ENCODE measurements at regions not wholly inside any gene's neighbourhood (a gene's known extent, or its start where the extent isn't known, plus 50 kb on each side); places are given as distances from the start of the nearest gene placed in this dataset.

DNA sequence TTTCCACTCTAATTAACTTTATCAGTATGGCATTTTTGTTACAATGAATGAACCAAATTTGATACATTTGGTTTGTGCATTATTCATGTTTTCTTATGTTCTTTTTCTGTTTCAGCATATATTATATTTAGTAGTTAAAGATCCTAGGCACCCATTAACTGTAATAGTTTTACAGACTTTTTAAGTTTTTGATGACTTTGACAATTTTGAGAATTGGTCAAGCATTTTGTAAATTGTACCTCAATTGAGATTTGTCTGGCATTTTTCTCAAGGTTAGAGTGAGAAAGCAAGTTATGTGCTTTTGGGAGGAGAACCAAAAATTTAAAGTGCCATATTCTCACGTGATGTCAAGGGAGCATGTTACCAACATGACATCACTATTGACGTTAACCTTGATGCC, 1019.2 kb downstream of the CDH11 start:
- no peak overlapping the region for H3K27ac Mint-ChIP-seq
- no peaks in the 10 kb centered on the region for H3K36me3 ChIP-seq (ENCODE audit: insufficient read depth, low read length)
- no peak overlapping the region for H3K4me3 ChIP-seq (ENCODE audit: low read length)
- no peaks in the 10 kb centered on the region for H3K9me3 ChIP-seq (ENCODE audit: low read length)
- no peak overlapping the region for H3K4me3 Mint-ChIP-seq
- no peak overlapping the region for H3K27ac ChIP-seq (ENCODE audit: low read depth, low read length)
- no peak for DNase-seq
- no peaks in the 10 kb centered on the region for H3K4me1 Mint-ChIP-seq
- H3K27me3 ChIP-seq (ENCODE audit: insufficient read depth, low read length, poor library complexity, severe bottlenecking) = no peaks in the 10 kb centered on the region
- H3K9me3 Mint-ChIP-seq = peaks cover 6 to 25% (median 13%) of the 10 kb centered on the region in 5 donors
- CTCF ChIA-PET = no interaction called here
- peaks cover 0 to 1% (median 0%) of the 10 kb centered on the region in 3 donors for H3K36me3 Mint-ChIP-seq
- H3K27me3 Mint-ChIP-seq = no peaks in the 10 kb centered on the region
- POLR2A ChIA-PET = no interaction called here
- no peaks in the 10 kb centered on the region for H3K4me1 ChIP-seq (ENCODE audit: insufficient read depth, low read length)

GRCh38 chr16:64098451-64098850, 1023.4 kb downstream of the CDH11 start:
- ChIA-PET POLR2A (no interaction called here), CTCF (no interaction called here)
- Histone ChIP-seq H3K27ac (ENCODE audit: low read depth, low read length) (no peak overlapping the region), H3K4me3 (ENCODE audit: low read length) (no peak overlapping the region), H3K9me3 (ENCODE audit: low read length) (no peaks in the 10 kb centered on the region), H3K4me1 (ENCODE audit: insufficient read depth, low read length) (no peaks in the 10 kb centered on the region), H3K36me3 (ENCODE audit: insufficient read depth, low read length) (no peaks in the 10 kb centered on the region), H3K27me3 (ENCODE audit: insufficient read depth, low read length, poor library complexity, severe bottlenecking) (no peaks in the 10 kb centered on the region)
- no peaks in the 10 kb centered on the region for H3K4me1 Mint-ChIP-seq
- H3K9me3 Mint-ChIP-seq = peaks cover 15 to 33% (median 21%) of the 10 kb centered on the region in 5 donors
- peaks cover 0 to 1% (median 0%) of the 10 kb centered on the region in 3 donors for H3K36me3 Mint-ChIP-seq
- H3K4me3 Mint-ChIP-seq = no peak overlapping the region
- no peak for DNase-seq
- H3K27ac Mint-ChIP-seq = no peak overlapping the region
- no peaks in the 10 kb centered on the region for H3K27me3 Mint-ChIP-seq

- ChIA-PET POLR2A (no interaction called here), CTCF (no interaction called here)
- no peaks in the 10 kb centered on the region for H3K4me1 ChIP-seq (ENCODE audit: insufficient read depth, low read length)
- no peak overlapping the region for H3K27ac ChIP-seq (ENCODE audit: low read depth, low read length)
- no peaks in the 10 kb centered on the region for H3K27me3 ChIP-seq (ENCODE audit: insufficient read depth, low read length, poor library complexity, severe bottlenecking)
- no peaks in the 10 kb centered on the region for H3K4me1 Mint-ChIP-seq
- no peak overlapping the region for H3K4me3 ChIP-seq (ENCODE audit: low read length)
- H3K4me3 Mint-ChIP-seq = no peak overlapping the region
- DNase-seq = no peak
- no peaks in the 10 kb centered on the region for H3K27me3 Mint-ChIP-seq
- H3K9me3 Mint-ChIP-seq = peaks cover 16 to 36% (median 20%) of the 10 kb centered on the region in 5 donors
- H3K9me3 ChIP-seq (ENCODE audit: low read length) = no peaks in the 10 kb centered on the region
- H3K27ac Mint-ChIP-seq = no peak overlapping the region
- H3K36me3 ChIP-seq (ENCODE audit: insufficient read depth, low read length) = no peaks in the 10 kb centered on the region
- H3K36me3 Mint-ChIP-seq = peaks cover 0 to 1% (median 0%) of the 10 kb centered on the region in 3 donors
Measured at GRCh38 chr16:64096689-64097088, 1025.2 kb downstream of the CDH11 start.

DNA sequence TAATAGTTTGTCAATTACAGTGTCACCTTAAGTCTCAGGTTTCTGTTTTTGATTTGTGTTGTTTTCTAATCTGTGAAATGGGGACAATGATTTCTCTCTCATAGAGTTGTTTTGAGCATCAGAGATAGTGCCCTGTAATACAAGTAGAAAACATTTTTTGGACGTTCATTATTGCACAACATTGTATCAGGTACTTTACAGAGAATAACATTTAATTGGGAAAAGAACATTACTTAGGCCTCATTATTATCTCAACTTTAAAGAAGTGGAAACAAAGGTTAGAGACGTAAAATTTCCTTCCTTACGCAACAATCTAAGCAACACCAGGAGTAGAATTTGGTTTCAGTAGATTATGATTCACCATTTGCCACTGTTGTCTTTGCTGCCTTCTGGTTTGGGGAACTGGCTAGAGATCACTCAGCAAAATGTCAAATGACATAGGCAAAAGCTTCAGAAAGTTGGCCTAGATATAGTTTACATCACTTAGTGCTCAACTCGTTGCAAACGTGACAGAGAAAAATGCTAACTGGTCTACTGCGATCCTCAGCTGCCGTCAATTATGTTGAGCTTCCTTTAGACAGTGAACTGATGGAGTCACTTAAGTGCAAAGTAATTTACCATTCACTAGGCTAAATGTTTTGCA, 1026.8 kb downstream of the CDH11 start:
- no peaks in the 10 kb centered on the region for H3K27me3 Mint-ChIP-seq
- peaks cover 0 to 1% (median 0%) of the 10 kb centered on the region in 3 donors for H3K36me3 Mint-ChIP-seq
- H3K4me1 Mint-ChIP-seq = no peaks in the 10 kb centered on the region
- H3K4me3 ChIP-seq (ENCODE audit: low read length) = no peak overlapping the region
- no peaks in the 10 kb centered on the region for H3K27me3 ChIP-seq (ENCODE audit: insufficient read depth, low read length, poor library complexity, severe bottlenecking)
- no peak overlapping the region for H3K4me3 Mint-ChIP-seq
- H3K27ac ChIP-seq (ENCODE audit: low read depth, low read length) = no peak overlapping the region
- no peaks in the 10 kb centered on the region for H3K36me3 ChIP-seq (ENCODE audit: insufficient read depth, low read length)
- POLR2A ChIA-PET = no interaction called here
- no peak overlapping the region for H3K27ac Mint-ChIP-seq
- CTCF ChIA-PET = no interaction called here
- no peaks in the 10 kb centered on the region for H3K4me1 ChIP-seq (ENCODE audit: insufficient read depth, low read length)
- no peak for DNase-seq
- H3K9me3 ChIP-seq (ENCODE audit: low read length) = no peaks in the 10 kb centered on the region
- H3K9me3 Mint-ChIP-seq = peaks cover 17 to 38% (median 21%) of the 10 kb centered on the region in 5 donors

DNA sequence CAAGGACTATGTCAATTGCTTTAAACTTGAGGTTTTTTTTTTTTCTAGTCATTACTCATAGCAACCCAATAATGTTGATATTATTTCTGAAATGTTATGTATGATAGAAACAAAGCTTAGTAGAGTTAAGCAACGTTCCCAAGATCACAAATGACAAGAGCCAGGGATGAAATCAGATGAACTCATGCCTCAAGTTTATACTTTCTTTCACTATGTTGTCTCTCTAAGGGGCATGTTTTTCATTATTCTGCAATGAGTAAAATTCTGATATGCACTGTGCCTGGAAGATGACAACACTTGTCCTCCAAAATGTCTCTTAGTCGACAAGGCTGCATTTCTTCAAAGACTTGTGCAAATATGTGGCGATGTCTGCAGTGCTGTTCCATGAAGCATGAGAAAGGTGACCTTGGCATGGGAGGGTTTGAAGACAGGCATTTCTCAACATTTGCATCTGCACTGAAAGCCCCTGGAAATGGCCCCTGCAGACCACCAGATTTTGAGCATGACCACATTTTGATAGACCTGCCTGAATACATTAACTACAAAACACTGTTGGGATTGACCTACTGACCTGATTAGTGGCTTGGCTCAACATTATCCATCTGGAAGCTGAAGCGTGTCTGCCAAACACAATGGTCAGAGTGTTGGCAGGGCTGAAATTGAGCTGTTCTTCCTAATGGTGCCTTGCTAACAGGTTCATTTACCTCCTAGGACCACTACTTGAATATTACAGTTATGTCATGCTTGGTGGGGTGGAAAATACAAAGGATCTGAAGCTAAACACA, 1027.5 kb downstream of the CDH11 start:
- H3K9me3 Mint-ChIP-seq = peaks cover 14 to 33% (median 24%) of the 10 kb centered on the region in 5 donors
- no peaks in the 10 kb centered on the region for H3K36me3 Mint-ChIP-seq
- no peaks in the 10 kb centered on the region for H3K9me3 ChIP-seq (ENCODE audit: low read length)
- H3K27ac ChIP-seq (ENCODE audit: low read depth, low read length) = no peak overlapping the region
- no peaks in the 10 kb centered on the region for H3K36me3 ChIP-seq (ENCODE audit: insufficient read depth, low read length)
- H3K4me3 ChIP-seq (ENCODE audit: low read length) = no peak overlapping the region
- DNase-seq = no peak
- ChIA-PET CTCF (no interaction called here), POLR2A (no interaction called here)
- H3K27me3 ChIP-seq (ENCODE audit: insufficient read depth, low read length, poor library complexity, severe bottlenecking) = no peaks in the 10 kb centered on the region
- no peaks in the 10 kb centered on the region for H3K4me1 ChIP-seq (ENCODE audit: insufficient read depth, low read length)
- no peak overlapping the region for H3K27ac Mint-ChIP-seq
- no peak overlapping the region for H3K4me3 Mint-ChIP-seq
- no peaks in the 10 kb centered on the region for H3K4me1 Mint-ChIP-seq
- H3K27me3 Mint-ChIP-seq = no peaks in the 10 kb centered on the region

DNA sequence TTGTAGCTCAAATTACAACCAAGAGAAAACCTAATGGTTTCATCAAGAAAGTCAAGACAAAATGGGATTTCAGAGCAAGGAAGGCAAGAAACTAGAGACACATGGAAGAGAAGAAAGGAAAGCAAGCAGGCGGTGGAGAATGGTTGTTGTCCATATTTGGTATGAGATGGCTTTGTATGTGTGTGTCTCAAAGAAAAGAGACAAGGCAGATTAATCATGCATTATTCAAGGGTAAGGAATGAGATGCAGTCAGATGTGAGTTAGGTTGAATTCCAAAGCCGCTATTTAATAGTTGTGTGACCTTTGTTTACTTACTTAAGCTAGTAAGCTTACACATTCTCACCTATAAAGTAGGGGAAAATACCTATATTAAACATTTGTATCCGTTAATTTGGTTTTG, 1029.6 kb downstream of the CDH11 start:
- Histone ChIP-seq H3K27me3 (ENCODE audit: insufficient read depth, low read length, poor library complexity, severe bottlenecking) (no peaks in the 10 kb centered on the region), H3K36me3 (ENCODE audit: insufficient read depth, low read length) (no peaks in the 10 kb centered on the region), H3K27ac (ENCODE audit: low read depth, low read length) (no peak overlapping the region), H3K4me1 (ENCODE audit: insufficient read depth, low read length) (no peaks in the 10 kb centered on the region), H3K9me3 (ENCODE audit: low read length) (no peaks in the 10 kb centered on the region), H3K4me3 (ENCODE audit: low read length) (no peak overlapping the region)
- H3K9me3 Mint-ChIP-seq = peaks cover 17 to 45% (median 27%) of the 10 kb centered on the region in 5 donors
- H3K27ac Mint-ChIP-seq = no peak overlapping the region
- no peaks in the 10 kb centered on the region for H3K4me1 Mint-ChIP-seq
- POLR2A ChIA-PET = no interaction called here
- CTCF ChIA-PET = no interaction called here
- H3K4me3 Mint-ChIP-seq = no peak overlapping the region
- H3K36me3 Mint-ChIP-seq = no peaks in the 10 kb centered on the region
- no peak for DNase-seq
- H3K27me3 Mint-ChIP-seq = peaks cover 0 to 2% of the 10 kb centered on the region in 2 donors

DNA sequence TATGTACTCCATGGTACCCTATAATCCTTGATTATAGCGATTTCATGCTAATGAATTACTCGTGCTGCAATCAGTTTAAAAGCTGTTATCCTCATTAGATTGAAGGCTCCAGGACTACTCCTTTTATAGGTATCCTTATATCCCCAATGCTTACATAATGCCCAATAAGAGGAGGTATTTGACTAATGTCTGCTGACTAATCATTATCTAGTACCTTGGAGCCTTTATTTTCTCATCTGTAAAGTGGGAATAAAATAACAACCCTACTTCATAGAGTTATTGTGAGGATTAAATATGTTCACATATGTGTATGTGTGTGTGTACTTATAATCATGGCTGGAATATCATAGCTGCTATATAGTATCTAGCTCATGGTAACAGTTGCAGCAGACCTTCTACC, 1031.5 kb downstream of the CDH11 start:
- no peak for DNase-seq
- Histone ChIP-seq H3K4me1 (ENCODE audit: insufficient read depth, low read length) (no peaks in the 10 kb centered on the region), H3K4me3 (ENCODE audit: low read length) (no peak overlapping the region), H3K27ac (ENCODE audit: low read depth, low read length) (no peak overlapping the region), H3K27me3 (ENCODE audit: insufficient read depth, low read length, poor library complexity, severe bottlenecking) (no peaks in the 10 kb centered on the region), H3K9me3 (ENCODE audit: low read length) (no peaks in the 10 kb centered on the region), H3K36me3 (ENCODE audit: insufficient read depth, low read length) (no peaks in the 10 kb centered on the region)
- H3K27ac Mint-ChIP-seq = no peak overlapping the region
- no peaks in the 10 kb centered on the region for H3K36me3 Mint-ChIP-seq
- H3K4me1 Mint-ChIP-seq = no peaks in the 10 kb centered on the region
- ChIA-PET POLR2A (no interaction called here), CTCF (no interaction called here)
- H3K27me3 Mint-ChIP-seq = peaks cover 0 to 2% of the 10 kb centered on the region in 2 donors
- H3K9me3 Mint-ChIP-seq = peaks cover 18 to 47% (median 23%) of the 10 kb centered on the region in 5 donors
- no peak overlapping the region for H3K4me3 Mint-ChIP-seq

DNA sequence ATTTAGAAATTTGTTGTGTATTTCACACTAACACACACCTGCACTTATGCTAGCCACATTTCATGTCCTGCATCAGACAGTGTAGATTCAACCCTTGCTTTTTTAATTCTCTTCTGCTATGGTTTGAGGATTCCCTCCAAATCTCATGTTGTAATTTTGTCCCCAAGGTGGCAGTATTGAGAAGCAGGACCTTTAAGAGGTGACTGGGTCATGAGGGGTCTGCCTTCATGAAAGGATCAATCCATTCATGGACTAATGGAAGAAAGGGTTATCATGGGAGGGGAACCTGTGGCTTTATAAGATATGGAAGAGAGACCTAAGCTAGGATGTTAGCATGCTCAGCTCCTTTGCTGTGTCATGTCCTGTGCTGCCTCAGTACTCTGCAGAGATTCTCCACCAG, 1032.2 kb downstream of the CDH11 start:
- H3K9me3 ChIP-seq (ENCODE audit: low read length) = no peaks in the 10 kb centered on the region
- H3K36me3 ChIP-seq (ENCODE audit: insufficient read depth, low read length) = no peaks in the 10 kb centered on the region
- Mint-ChIP-seq H3K36me3 (no peaks in the 10 kb centered on the region), H3K4me3 (no peak overlapping the region), H3K9me3 (peaks cover 14 to 47% (median 24%) of the 10 kb centered on the region in 5 donors), H3K27ac (no peak overlapping the region), H3K27me3 (peaks cover 0 to 2% of the 10 kb centered on the region in 2 donors), H3K4me1 (no peaks in the 10 kb centered on the region)
- H3K27me3 ChIP-seq (ENCODE audit: insufficient read depth, low read length, poor library complexity, severe bottlenecking) = no peaks in the 10 kb centered on the region
- no peak overlapping the region for H3K4me3 ChIP-seq (ENCODE audit: low read length)
- H3K27ac ChIP-seq (ENCODE audit: low read depth, low read length) = no peak overlapping the region
- H3K4me1 ChIP-seq (ENCODE audit: insufficient read depth, low read length) = no peaks in the 10 kb centered on the region
- DNase-seq = no peak
- ChIA-PET POLR2A (no interaction called here), CTCF (no interaction called here)

Measured in CD8-positive, alpha-beta memory T cell (primary cell).